ENCODE measurements at regions not wholly inside any gene's neighbourhood (a gene's known extent, or its start where the extent isn't known, plus 50 kb on each side); places are given as distances from the start of the nearest gene placed in this dataset.
"Not testable (repeated sequence)": the region's sequence is repeated elsewhere in the genome, so short reads cannot be mapped to it uniquely, and the experiment has no call there.

DNA sequence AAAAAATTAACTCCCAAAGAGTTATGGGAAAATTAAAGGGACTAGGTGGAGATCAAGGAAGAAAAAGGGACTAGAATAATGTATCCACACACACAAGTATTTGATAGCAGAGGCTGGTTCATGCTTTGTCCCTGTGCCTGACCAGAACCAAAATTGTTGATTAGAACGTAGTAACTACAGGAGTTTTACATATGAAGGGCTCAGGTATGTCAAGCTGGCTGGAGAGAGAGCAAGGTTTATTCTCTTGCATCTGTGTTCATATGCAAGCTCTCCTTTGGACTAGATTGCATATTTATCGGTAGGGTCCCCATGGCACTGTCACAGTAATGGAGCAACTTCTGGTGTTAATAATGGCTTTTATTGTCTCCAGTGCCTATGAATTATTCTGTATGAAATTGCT is 239.9 kb upstream of the TRPM3 start:
- no peak for DNase-seq

- DNase-seq: no peak
Observed at GRCh38 chr9:71357346-71357745, 235.9 kb upstream of the TRPM3 start.

GRCh38 chr9:71355884-71356283 is 234.5 kb upstream of the TRPM3 start:
- DNase-seq: peak; percentile 56

GRCh38 chr9:71353720-71354119 is 232.3 kb upstream of the TRPM3 start:
- DNase-seq: no peak

GRCh38 chr9:71352837-71353236 is 231.4 kb upstream of the TRPM3 start:
- peak; percentile 76 for DNase-seq

GRCh38 chr9:71349218-71349617 is 227.8 kb upstream of the TRPM3 start:
- no peak for DNase-seq

DNA sequence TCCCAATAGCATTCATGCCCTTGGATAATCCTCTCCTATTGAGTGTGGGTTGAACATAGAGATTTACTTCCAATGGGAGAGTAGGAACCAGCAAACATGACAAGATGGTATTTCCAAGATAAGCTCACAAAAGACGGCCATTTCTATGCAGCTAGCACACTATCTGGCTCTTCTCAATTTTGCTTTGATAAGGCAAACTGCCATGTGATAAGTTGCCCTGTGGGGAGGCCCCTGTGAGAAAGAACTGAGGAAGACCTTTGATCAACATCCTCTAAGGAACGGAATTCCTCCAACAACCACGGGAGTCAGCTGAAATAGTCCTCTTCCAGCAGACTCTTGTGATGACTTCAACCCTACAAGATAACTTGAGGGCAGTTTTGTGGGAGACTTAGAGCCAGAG is 211.9 kb upstream of the TRPM3 start:
- DNase-seq: no peak

DNA sequence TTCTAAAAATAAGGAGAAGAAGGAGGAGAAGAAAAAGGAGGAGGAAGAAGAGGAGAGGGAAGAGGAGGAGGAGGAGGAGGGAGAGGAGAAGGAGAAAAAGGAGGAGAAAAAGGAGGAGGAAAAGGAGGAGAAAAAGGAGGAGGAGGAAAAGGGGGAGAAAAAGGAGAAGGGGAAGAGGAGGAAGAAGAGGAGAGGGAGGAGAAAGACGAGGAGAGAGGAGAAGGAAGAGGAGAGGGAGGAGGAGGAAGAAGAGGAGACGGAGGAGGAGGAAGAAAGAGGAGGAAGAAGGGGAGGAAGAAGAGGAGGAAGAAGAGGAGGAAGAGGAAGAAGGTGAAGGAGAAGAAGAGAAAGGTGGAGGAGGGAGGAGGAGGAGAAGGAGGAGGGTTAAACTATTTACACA is 210.2 kb upstream of the TRPM3 start:
- DNase-seq: no peak

- no peak for DNase-seq
Observed at GRCh38 chr9:71329873-71330272, 208.5 kb upstream of the TRPM3 start.

- DNase-seq: no peak
Observed at GRCh38 chr9:71326360-71326759, 204.9 kb upstream of the TRPM3 start.

- DNase-seq: no peak
Observed at GRCh38 chr9:71323357-71323756, 201.9 kb upstream of the TRPM3 start.

- no peak for DNase-seq
Observed at GRCh38 chr9:71322311-71322710, 200.9 kb upstream of the TRPM3 start.

DNA sequence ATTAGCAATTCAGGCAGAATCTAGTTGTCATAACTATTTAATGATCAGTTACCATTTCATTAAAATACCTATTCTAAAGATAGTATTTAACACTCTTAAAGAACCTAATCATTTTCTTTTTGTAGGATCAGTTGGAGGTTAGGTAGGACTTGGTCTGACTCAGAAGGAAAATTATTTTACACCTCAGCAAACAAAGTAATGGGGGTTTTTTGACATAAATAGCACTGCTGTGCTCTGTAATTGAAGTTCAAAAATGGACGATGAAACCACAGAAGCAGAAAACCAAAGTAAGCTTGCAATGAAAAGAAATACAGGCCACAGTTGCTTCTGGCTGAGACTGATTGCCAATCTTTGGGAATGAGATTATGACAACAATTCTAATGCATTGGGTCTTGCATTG is 187.0 kb upstream of the TRPM3 start:
- DNase-seq: no peak

- no peak for DNase-seq
Observed at GRCh38 chr9:71306134-71306533, 184.7 kb upstream of the TRPM3 start.

- no peak for DNase-seq
Observed at GRCh38 chr9:71303351-71303750, 181.9 kb upstream of the TRPM3 start.

GRCh38 chr9:71302776-71303175 is 181.4 kb upstream of the TRPM3 start:
- no peak for DNase-seq

DNA sequence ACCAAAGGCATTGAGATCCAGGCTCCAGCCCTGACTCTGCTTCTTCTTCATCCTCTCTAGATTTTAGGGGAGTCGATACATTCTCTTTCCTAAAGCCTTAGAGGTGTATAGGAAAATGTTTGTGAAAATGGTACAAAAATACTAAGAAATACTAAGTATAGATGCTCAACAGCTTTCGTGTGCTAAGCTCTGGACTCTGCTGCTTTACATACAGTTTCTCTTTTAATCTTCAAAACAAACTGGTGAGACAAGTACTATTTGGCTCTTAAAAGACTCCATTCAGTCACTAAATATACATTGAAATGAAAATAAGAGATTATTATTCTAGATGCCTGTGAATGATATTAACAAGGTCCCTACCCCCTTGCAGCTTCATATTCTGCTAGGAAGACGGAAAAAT is 174.5 kb upstream of the TRPM3 start:
- no peak for DNase-seq

DNA sequence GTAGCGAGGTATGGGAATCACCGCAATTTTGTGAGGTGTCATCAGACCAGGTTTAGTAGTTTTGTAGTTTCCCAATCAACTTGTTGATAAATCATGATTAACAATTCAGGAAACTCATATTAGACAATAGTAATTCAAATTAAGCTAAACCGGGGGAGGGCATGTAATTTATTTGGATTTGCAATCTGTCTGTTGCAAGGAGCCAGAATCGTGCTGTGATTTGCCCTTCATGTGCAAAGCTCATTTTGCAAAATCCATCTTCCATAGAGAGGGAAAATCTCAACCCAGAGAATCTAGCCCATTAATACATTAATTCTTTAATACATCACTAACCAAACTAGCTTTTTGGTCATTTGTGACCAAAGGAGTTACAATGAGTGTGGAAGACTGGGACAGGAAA is 164.7 kb upstream of the TRPM3 start:
- no peak for DNase-seq

DNA sequence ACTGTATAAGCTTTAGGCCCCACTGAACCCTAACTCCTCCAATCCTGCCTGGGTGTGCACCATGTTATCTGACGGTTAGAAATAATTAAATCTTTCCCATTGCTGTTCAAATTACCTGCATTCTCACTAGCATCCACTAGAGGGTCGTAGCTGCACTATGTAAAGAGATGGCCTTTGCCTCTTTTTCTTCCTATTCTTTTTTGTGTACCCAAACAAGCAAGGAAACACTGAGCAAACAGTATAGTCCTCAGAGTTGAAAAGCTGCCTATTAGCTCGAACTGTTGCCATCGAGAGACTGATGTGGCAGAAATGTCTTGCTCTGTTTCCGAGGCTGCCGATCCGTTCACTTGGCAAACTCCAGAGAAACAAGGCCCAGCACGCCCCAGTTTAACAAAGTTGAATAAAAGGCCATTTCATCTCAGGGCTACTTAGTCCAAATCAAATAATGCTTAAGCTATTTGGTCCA is 163.8 kb upstream of the TRPM3 start:
- DNase-seq: peak; percentile 87

DNA sequence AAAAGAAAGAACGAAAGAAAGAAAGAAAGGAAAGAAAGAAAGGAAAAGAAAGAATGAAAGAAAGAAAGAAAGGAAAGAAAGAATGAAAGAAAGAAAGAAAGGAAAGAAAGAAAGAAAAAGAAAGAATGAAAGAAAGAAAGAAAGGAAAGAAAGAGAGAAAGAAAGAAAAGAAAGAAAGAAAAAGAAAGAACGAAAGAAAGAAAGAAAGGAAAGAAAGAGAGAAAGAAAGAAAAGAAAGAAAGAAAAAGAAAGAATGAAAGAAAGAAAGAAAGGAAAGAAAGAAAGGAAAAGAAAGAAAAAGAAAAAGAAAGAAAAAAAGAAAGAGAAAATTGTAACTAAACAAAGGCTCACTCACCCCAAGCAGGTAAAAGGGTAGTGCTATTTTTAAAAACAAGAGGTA is 160.7 kb upstream of the TRPM3 start:
- DNase-seq: not testable (repeated sequence)

DNA sequence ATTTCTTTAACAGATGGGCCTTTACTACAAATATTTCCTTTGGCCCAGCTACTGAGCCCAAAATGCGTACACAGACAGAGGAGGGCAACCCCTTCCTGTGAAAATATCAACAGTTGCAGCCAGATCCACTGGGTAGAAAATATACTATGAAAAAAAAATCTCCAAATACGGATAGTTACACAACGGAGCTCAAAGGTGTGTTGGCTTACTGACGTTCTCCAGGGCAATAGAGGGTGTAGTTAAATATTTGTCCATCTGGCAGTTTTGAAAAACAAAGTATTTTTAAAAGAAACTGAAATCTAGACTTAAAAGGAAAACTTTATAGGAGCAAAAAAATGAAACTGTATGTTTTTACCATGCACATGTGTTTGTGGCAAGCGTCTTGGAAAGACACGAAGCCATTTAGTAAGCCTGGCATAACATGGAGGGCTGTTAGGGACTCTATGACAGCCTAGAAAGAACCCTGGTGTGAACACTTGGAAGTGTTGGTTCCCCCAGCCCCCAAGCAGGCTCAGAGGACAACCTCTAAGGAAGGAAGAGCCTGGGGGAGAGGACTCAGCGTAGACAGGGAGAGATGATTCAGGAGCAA is 157.8 kb upstream of the TRPM3 start:
- DNase-seq: no peak

DNA sequence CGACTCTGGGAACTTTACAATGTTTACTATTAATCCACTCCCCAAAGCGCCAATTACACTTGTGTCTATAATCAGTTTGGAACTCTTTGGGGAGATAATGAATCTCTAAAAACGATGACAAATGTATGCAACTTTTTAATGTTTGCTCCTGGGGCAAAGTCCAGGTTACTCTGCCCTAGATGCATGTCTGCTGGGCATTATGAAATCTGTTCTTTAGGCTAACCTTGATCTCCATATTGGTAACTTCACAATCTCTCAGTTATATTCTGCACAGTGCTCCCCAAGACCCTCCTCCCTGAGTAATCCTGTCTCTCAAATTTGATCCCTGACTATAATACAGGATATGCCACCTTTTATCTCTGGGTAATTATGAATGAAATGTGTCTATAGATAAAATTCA is 152.2 kb upstream of the TRPM3 start:
- DNase-seq: no peak

DNA sequence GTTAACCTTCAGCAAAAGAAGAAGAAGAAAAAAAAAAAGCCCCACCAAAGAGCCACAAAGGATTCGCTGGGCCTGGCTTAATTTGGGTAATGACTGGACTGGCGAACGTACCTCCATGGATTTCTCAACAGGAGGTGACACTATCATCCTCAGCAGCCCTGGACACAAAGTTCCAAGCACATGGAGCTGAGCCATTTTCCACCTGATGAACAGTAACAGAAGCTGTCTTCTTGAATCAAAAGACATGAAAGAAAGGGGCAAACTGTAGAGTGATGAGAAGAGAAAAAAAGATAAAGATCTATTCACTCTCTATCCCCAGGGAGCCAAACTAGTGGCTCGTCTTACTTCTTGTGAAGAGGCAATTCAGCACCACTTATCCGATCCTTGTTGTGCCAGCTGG is 150.2 kb upstream of the TRPM3 start:
- peak; percentile 54 for DNase-seq

DNA sequence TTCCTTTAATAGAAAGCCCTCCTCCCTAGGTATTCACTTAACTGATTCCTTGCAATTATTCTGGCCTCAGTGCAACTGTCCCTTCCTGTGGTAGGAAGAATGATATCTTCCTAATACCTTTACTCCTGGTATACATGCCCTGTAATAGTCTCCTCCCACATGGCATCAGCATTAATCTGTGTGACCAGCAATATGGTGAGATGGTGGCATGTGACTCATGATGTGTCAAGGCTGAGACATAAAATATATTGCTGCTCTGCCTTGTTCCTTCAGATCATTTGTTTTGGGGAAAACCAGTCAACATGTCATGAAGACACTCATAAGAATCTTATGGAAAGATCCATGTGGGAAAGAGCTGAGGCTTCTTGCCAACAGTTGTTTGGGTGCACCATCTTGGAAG is 149.1 kb upstream of the TRPM3 start:
- no peak for DNase-seq

DNA sequence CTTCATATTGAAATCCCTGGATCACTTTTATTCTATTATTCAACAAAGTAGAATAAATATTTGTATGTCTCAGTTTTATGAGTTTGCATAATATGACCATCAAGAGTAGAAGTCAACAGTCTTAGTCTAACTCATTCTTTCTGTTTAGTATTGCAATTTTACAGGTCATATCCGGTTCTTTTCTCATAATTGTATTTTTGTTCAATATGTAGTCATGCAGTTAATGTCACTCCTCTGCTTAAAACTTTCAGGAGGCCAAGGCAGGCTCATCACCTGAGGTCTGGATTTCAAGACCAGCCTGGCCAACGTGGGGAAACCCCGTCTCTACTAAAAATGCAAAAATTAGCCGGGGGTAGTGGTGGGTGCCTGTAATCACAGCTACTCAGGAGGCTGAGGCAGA is 148.4 kb upstream of the TRPM3 start:
- no peak for DNase-seq
